Bronchial epithelial cell (primary cell): ENCODE measurements at regions not wholly inside any gene's neighbourhood (a gene's known extent, or its start where the extent isn't known, plus 50 kb on each side); places are given as distances from the start of the nearest gene placed in this dataset.

Experiments
- DNase-seq: peaks from one replicate; pipeline ENCODE4 v3.0.0-alpha.2; 2010; ENCODE audit warnings: low read depth
- FAIRE-seq: peaks from 2 replicates; lab custom pipeline; 2011; peaks lifted over from hg19 to GRCh38; lab: Jason Lieb, UNC
- H3K27me3 ChIP-seq: 2 replicates; pipeline ENCODE4 v1.5.1; 2011; ENCODE audit warnings: low read length; ENCODE audit not compliant: control insufficient read depth, insufficient read depth
- H3K36me3 ChIP-seq: 2 replicates; pipeline ENCODE4 v1.5.1; 2011; ENCODE audit warnings: low read length; ENCODE audit not compliant: control insufficient read depth, insufficient read depth
- H3K4me3 ChIP-seq: 2 replicates; pipeline ENCODE4 v1.5.1; 2011; ENCODE audit warnings: mild to moderate bottlenecking, low read depth, low read length, control low read depth
- CTCF ChIP-seq: IDR thresholded peaks from 2 replicates; pipeline ENCODE4 v1.5.1; 2011; ENCODE audit warnings: mild to moderate bottlenecking, moderate library complexity, low read length, control low read depth, inconsistent platforms; ENCODE audit not compliant: insufficient read depth, severe bottlenecking

- DNase-seq (no peak), FAIRE-seq (peak; percentile 18)
- H3K36me3 ChIP-seq = no peaks in the 10 kb centered on the region
- TF ChIP-seq CTCF = no peak
- no peaks in the 10 kb centered on the region for H3K27me3 ChIP-seq
- H3K4me3 ChIP-seq = no peak overlapping the region
Measured at GRCh38 chr13:30026093-30026492, 175.7 kb upstream of the UBL3 start.

- H3K27me3 ChIP-seq = no peaks in the 10 kb centered on the region
- FAIRE-seq (no peak), DNase-seq (no peak)
- TF ChIP-seq CTCF = no peak
- H3K4me3 ChIP-seq = no peak overlapping the region
- no peaks in the 10 kb centered on the region for H3K36me3 ChIP-seq
Measured at GRCh38 chr13:30025351-30025750, 174.9 kb upstream of the UBL3 start.

GRCh38 chr13:30024125-30024865 lies 173.9 kb upstream of the UBL3 start:
- FAIRE-seq (no peak), DNase-seq (no peak)
- Histone ChIP-seq H3K4me3 (no peak overlapping the region), H3K36me3 (no peaks in the 10 kb centered on the region), H3K27me3 (no peaks in the 10 kb centered on the region)
- TF ChIP-seq CTCF = no peak

- H3K27me3 ChIP-seq = no peaks in the 10 kb centered on the region
- no peak for TF ChIP-seq CTCF
- no peak for FAIRE-seq
- DNase-seq = no peak
- H3K36me3 ChIP-seq = no peaks in the 10 kb centered on the region
- no peak overlapping the region for H3K4me3 ChIP-seq
Measured at GRCh38 chr13:30023196-30023895, 172.9 kb upstream of the UBL3 start.

- FAIRE-seq (no peak), DNase-seq (no peak)
- Histone ChIP-seq H3K4me3 (no peak overlapping the region), H3K36me3 (no peaks in the 10 kb centered on the region), H3K27me3 (no peaks in the 10 kb centered on the region)
- no peak for TF ChIP-seq CTCF
Measured at GRCh38 chr13:30022796-30023195, 172.4 kb upstream of the UBL3 start.

- no peak overlapping the region for H3K4me3 ChIP-seq
- H3K36me3 ChIP-seq = no peaks in the 10 kb centered on the region
- TF ChIP-seq CTCF = no peak
- DNase-seq = no peak
- H3K27me3 ChIP-seq = no peaks in the 10 kb centered on the region
- no peak for FAIRE-seq
Measured at GRCh38 chr13:30022256-30022655, 171.8 kb upstream of the UBL3 start.
